Lower leg skin (tissue), 3 donors: ENCODE measurements at regions not wholly inside any gene's neighbourhood (a gene's known extent, or its start where the extent isn't known, plus 50 kb on each side); places are given as distances from the start of the nearest gene placed in this dataset.

Source experiments
- POLR2A ChIP-seq, 2 donors: fragments of 450-650 bp; IDR thresholded peaks; one replicate each; pipeline ENCODE4 v1.6.1; 2016 to 2017; ENCODE audit warnings: antibody characterized with exemption in 2 of 2, mild to moderate bottlenecking in 1 of 2, moderate library complexity in 1 of 2
- TF ChIP-seq, protein P1 (sequence below), 3 donors: fragments of 450-650 bp; IDR thresholded peaks; one replicate each; pipeline ENCODE4 v1.5.1; 2016; ENCODE audit warnings: antibody characterized with exemption in 3 of 3, mild to moderate bottlenecking in 3 of 3, moderate library complexity in 2 of 3

DNA sequence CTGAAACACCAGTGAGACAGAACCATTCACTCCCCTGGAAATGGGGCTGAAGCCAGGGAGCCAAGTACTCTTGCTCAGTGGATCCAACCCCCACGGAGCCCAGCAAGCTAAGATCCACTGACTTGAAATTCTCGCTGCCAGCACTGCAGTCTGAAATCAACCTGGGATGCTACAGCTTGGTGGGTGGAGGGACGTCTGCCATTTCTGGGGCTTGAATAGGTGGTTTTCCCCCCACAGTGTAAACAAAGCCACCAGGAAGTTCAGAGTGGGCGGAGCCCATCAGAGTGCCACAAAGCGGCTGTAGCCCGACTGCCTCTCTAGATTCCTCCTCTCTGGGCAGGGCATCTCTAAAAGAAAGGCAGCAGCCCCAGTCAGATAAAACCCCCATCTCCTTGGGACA, 292.8 kb downstream of the LNPK start:
- TF ChIP-seq, protein P1, sequence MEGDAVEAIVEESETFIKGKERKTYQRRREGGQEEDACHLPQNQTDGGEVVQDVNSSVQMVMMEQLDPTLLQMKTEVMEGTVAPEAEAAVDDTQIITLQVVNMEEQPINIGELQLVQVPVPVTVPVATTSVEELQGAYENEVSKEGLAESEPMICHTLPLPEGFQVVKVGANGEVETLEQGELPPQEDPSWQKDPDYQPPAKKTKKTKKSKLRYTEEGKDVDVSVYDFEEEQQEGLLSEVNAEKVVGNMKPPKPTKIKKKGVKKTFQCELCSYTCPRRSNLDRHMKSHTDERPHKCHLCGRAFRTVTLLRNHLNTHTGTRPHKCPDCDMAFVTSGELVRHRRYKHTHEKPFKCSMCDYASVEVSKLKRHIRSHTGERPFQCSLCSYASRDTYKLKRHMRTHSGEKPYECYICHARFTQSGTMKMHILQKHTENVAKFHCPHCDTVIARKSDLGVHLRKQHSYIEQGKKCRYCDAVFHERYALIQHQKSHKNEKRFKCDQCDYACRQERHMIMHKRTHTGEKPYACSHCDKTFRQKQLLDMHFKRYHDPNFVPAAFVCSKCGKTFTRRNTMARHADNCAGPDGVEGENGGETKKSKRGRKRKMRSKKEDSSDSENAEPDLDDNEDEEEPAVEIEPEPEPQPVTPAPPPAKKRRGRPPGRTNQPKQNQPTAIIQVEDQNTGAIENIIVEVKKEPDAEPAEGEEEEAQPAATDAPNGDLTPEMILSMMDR (IDR thresholded peaks at IDR 0.05), result no peak
- no peak for TF ChIP-seq POLR2A (IDR thresholded peaks at IDR 0.05)
